Dedifferentiated amniotic fluid mesenchymal stem cell (primary cell): ENCODE measurements at regions not wholly inside any gene's neighbourhood (a gene's known extent, or its start where the extent isn't known, plus 50 kb on each side); places are given as distances from the start of the nearest gene placed in this dataset.

Experiments used
- DNase-seq: peaks from one replicate; pipeline ENCODE4 v3.0.0-alpha.2; 2016; ENCODE audit errors: extremely low spot score

GRCh38 chr17:6213859-6214258 lies 143.7 kb downstream of the WSCD1 start:
- no peak for DNase-seq

- DNase-seq, result no peak
Observed at GRCh38 chr17:6212766-6213165, 142.6 kb downstream of the WSCD1 start.

GRCh38 chr17:6209829-6210228 lies 139.7 kb downstream of the WSCD1 start:
- DNase-seq, result no peak

- DNase-seq, result no peak
Observed at GRCh38 chr17:6208608-6209180, 138.5 kb downstream of the WSCD1 start.

- DNase-seq, result no peak
Observed at GRCh38 chr17:6205525-6205924, 135.3 kb downstream of the WSCD1 start.

- DNase-seq, result no peak
Observed at GRCh38 chr17:6205033-6205432, 134.9 kb downstream of the WSCD1 start.

- no peak for DNase-seq
Observed at GRCh38 chr17:6204203-6204722, 134.1 kb downstream of the WSCD1 start.

GRCh38 chr17:6196355-6196754 lies 126.2 kb downstream of the WSCD1 start:
- DNase-seq, result no peak

GRCh38 chr17:6195123-6195522 lies 124.9 kb downstream of the WSCD1 start:
- no peak for DNase-seq

- no peak for DNase-seq
Observed at GRCh38 chr17:6191405-6192324, 121.5 kb downstream of the WSCD1 start.

GRCh38 chr17:6187836-6188235 lies 117.7 kb downstream of the WSCD1 start:
- no peak for DNase-seq

GRCh38 chr17:6186998-6187397 lies 116.8 kb downstream of the WSCD1 start:
- DNase-seq, result no peak

- DNase-seq, result no peak
Observed at GRCh38 chr17:6184508-6184907, 114.3 kb downstream of the WSCD1 start.

GRCh38 chr17:6179017-6179416 lies 108.8 kb downstream of the WSCD1 start:
- no peak for DNase-seq

GRCh38 chr17:6177941-6178694 lies 107.9 kb downstream of the WSCD1 start:
- no peak for DNase-seq
